GM21526 (cell line): ENCODE measurements at regions not wholly inside any gene's neighbourhood (a gene's known extent, or its start where the extent isn't known, plus 50 kb on each side); places are given as distances from the start of the nearest gene placed in this dataset.

Source experiments
- ATAC-seq: cut with Tn5 transposase; IDR thresholded peaks from one replicate; pipeline ENCODE4 v1.9.1; 2021; ENCODE audit warnings: moderate library complexity; ENCODE audit not compliant: unreplicated experiment, low FRiP score

DNA sequence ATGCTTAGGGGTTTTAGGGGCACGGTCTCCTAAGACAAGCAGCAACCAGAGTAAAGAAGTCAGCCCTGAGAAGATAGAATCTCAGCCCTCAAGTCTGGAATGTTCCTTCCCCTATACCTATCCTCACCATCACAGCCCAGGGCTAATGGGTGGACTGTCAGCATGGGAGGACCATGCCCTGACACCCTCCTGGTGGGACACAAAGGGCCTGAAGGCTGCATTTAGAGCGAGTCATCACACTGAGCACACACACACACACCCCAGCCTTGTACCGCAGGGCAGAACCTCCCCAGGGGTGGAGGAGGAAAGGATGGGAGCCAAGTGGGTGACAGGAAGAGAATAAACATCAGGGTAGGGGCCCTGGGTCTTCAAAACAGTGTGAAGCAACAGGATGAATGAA, 174.8 kb upstream of the SERP2 start:
- ATAC-seq = no peak

DNA sequence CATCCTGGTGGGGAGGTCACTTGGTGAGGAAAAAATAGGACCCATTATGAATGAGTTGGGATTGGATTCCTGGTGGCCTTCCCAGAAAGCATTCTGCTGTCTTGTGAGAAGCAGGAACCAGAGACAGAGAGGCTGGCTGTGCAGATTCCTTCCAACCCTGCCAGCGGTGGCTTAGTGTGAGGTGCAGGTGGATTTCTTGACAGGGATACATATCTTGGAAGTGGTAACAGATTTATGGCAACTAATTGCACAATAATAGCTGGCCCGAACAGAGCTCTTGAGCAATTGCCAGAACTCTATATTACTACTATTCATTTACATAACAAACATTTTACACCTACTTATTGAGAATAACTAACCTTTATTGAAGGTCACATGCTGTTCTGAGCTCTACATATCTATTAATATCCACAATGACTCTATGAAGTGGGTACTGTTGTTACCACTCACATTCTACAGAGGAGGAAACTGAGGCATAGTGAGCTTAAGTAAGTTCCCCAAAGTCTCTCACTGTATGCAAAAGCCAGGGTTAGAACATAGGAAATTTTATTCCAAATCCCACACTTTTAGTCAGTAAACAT, 173.9 kb upstream of the SERP2 start:
- ATAC-seq = no peak

DNA sequence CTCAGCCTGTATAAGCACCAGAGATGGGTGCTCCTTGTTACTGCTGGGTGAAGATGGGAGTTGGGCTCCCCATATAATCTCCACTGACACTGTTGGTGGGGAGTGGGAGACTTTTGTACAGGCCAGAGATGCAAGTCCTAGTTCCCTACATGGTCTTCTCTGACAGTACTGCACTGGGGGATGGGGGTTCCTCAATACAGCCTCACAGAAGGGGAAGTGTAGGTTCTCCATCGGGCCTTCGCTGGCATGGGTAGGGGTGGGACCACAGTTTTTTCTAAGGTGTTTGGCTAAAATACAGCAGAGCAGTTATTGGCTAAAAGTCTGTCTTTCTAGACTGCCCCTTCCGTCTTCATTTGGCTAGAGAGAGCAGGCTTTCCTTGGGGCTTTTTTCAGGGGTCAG, 167.2 kb upstream of the SERP2 start:
- no peak for ATAC-seq

- ATAC-seq = no peak
These were observed 166.1 kb upstream of the SERP2 start for GRCh38 chr13:44207476-44207875.

- ATAC-seq = no peak
These were observed 163.1 kb upstream of the SERP2 start for GRCh38 chr13:44210525-44210924.

DNA sequence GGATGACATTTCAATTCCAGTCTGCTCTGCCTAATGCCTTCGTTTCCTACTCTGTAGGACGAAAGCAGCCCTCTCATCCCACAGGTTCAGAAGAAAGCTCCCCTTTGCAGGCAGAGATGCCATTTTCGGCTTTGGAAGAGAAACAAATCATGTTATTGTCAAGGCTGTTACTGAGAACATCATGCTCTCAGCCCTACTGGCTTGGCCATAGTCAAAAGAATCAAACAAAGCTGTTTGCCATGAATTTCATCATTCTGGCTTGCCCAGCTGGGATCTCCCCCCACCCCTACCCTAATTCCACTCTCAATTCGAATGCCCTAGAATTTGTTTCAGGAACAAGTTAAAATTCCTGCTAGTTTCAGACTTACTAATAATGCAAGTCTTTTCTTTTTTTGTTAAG, 162.3 kb upstream of the SERP2 start:
- ATAC-seq = no peak

- no peak for ATAC-seq
These were observed 161.8 kb upstream of the SERP2 start for GRCh38 chr13:44211704-44212346.

GRCh38 chr13:44212633-44213396, 160.8 kb upstream of the SERP2 start:
- no peak for ATAC-seq

- no peak for ATAC-seq
These were observed 155.0 kb upstream of the SERP2 start for GRCh38 chr13:44218501-44219240.

- ATAC-seq = no peak
These were observed 153.8 kb upstream of the SERP2 start for GRCh38 chr13:44219577-44220548.

DNA sequence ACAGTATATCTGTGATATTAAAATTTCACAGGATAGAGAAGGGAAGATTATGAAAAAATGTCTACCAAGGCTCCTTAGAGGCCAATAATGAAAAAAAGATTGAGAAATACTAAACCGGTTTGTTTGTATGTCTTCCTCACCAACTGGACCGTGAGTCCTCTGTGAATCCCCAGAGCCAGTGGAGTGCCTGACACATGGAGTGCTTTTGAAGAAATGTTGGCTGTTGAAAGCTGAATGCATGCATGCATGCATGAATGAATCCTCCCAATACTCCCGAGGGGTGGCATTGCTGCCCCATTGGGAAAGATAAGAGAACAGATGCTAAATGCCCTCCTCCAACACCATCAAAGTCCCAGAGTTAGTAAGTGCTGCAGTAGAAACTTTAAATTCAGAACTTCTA, 152.7 kb upstream of the SERP2 start:
- ATAC-seq = no peak

- no peak for ATAC-seq
These were observed 152.0 kb upstream of the SERP2 start for GRCh38 chr13:44221657-44222056.

GRCh38 chr13:44223770-44224444, 149.7 kb upstream of the SERP2 start:
- no peak for ATAC-seq

DNA sequence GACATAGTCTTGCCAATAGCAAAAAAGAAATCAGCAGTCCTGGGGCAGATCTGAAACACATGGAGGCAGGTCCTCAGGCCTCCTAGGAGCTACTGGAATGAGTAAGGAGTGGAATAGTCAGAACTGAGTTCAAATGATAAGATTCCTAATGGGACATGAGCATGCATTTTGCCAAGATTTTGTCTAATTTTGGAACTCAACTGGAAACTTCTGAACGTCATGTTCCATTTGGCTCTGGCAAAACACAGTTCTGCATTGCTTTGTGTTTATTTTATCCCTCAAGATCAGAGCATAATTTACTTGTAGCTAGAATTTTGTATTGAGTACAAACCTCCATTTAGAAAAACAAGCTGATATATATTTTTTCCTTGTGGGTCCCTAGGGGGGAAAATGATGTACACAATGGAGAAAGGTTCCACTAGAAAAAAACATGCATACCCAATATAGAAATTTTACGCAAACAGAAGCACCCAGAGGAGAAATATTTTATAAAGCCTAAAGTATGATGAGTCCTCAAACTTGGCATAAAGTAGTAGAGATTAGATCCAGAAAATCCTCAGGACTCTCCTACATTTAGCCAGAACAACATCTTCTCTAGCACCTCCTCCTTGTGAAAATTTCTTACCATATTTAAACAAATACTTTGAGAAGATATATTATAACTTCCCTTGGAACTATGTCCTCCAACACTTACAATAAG, 149.0 kb upstream of the SERP2 start:
- no peak for ATAC-seq

- ATAC-seq = no peak
These were observed 144.1 kb upstream of the SERP2 start for GRCh38 chr13:44229371-44230030.

DNA sequence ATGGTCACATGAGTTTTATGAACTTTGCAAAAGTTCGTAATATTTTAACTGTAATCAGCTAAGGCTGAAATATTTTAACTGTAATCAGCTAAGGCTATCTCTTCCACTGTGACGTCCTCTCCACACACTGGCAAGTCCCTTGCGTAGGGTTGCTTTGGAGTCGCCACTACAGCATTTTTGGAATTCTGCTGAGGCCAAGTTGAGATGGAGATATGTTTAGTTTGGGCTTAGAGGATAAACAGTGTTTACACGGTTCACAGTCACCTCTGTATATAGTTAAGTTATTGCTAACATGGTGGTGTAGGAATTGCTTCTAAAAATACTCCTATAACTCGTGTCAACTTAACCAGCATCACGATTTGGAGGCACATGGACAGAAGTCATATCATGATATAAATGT, 143.6 kb upstream of the SERP2 start:
- no peak for ATAC-seq

DNA sequence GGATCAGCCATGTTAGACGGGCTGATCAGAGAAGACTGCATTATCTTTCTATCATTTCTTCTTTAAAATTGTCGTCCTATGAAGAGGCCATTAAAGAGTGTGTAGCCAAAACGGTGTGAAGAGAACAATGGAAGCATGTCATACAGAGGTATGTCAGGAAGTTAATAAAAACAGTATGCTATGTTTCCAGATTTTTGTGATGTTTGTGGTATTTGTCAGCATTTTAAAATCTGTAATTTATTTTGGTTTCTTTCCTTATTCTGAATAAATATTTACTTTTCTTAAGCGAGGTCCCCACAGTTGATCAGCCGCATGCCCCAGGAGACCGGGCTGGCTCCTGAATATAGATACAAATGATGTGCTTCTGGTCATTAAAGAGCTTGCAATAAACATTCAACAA, 142.9 kb upstream of the SERP2 start:
- no peak for ATAC-seq

- ATAC-seq = no peak
These were observed 141.7 kb upstream of the SERP2 start for GRCh38 chr13:44231786-44232516.
